Ishikawa (cell line): ENCODE measurements at regions not wholly inside any gene's neighbourhood (a gene's known extent, or its start where the extent isn't known, plus 50 kb on each side); places are given as distances from the start of the nearest gene placed in this dataset.

Experiments
- CEBPB ChIP-seq: IDR thresholded peaks from 2 replicates; pipeline ENCODE4 v1.6.1; 2012
- CREB1 ChIP-seq: IDR thresholded peaks from 2 replicates; pipeline ENCODE4 v1.6.1; 2012; ENCODE audit warnings: low read depth
- EGR1 ChIP-seq: IDR thresholded peaks from 2 replicates; pipeline ENCODE4 v1.6.1; 2012
- EP300 ChIP-seq: IDR thresholded peaks from 2 replicates; pipeline ENCODE4 v1.6.1; 2012; ENCODE audit warnings: borderline replicate concordance
- FOXM1 ChIP-seq: IDR thresholded peaks from 2 replicates; pipeline ENCODE4 v1.6.1; 2012; ENCODE audit warnings: low read depth, borderline replicate concordance
- MAX ChIP-seq: IDR thresholded peaks from 2 replicates; pipeline ENCODE4 v1.6.1; 2012
- NFIC ChIP-seq: IDR thresholded peaks from 2 replicates; pipeline ENCODE4 v1.6.1; 2012
- RAD21 ChIP-seq: IDR thresholded peaks from 2 replicates; pipeline ENCODE4 v1.6.1; 2012; ENCODE audit warnings: low read depth
- REST ChIP-seq: IDR thresholded peaks from 2 replicates; pipeline ENCODE4 v1.6.1; 2012; ENCODE audit warnings: low read depth, mild to moderate bottlenecking
- TAF1 ChIP-seq: IDR thresholded peaks from 2 replicates; pipeline ENCODE4 v1.6.1; 2012; ENCODE audit warnings: low read depth, mild to moderate bottlenecking
- TCF12 ChIP-seq: IDR thresholded peaks from 2 replicates; pipeline ENCODE4 v1.6.1; 2012; ENCODE audit warnings: low read depth
- TEAD4 ChIP-seq: IDR thresholded peaks from 2 replicates; pipeline ENCODE4 v1.6.1; 2012
- USF1 ChIP-seq: IDR thresholded peaks from 2 replicates; pipeline ENCODE4 v1.6.1; 2012
- YY1 ChIP-seq: IDR thresholded peaks from 2 replicates; pipeline ENCODE4 v1.6.1; 2012; ENCODE audit warnings: low read depth
- ZBTB7A ChIP-seq: IDR thresholded peaks from 2 replicates; pipeline ENCODE4 v1.6.1; 2012; ENCODE audit warnings: low read depth

GRCh38 chr15:96172417-96172816 lies 158.1 kb upstream of the NR2F2 start:
- TF ChIP-seq TCF12 (no peak), NFIC (no peak), RAD21 (no peak), EGR1 (no peak), ZBTB7A (no peak)

GRCh38 chr15:96176831-96177230 lies 153.7 kb upstream of the NR2F2 start:
- TF ChIP-seq NFIC, result no peak
- no peak for TF ChIP-seq TEAD4
- TF ChIP-seq USF1, result no peak
- no peak for TF ChIP-seq MAX
- TF ChIP-seq TAF1, result no peak
- no peak for TF ChIP-seq EGR1
- TF ChIP-seq RAD21, result no peak
- TF ChIP-seq ZBTB7A, result no peak

GRCh38 chr15:96177279-96177678 lies 153.2 kb upstream of the NR2F2 start:
- TF ChIP-seq TCF12 (no peak), REST (no peak), CEBPB (no peak), NFIC (no peak), FOXM1 (no peak), YY1 (no peak), TAF1 (no peak), TEAD4 (no peak), MAX (no peak), EP300 (no peak), EGR1 (no peak), ZBTB7A (no peak), RAD21 (no peak), USF1 (no peak), CREB1 (no peak)

- TF ChIP-seq ZBTB7A (no peak), CREB1 (no peak), TEAD4 (no peak), FOXM1 (no peak), YY1 (no peak), CEBPB (no peak), REST (no peak), USF1 (no peak)
Measured at GRCh38 chr15:96180087-96180748, 150.3 kb upstream of the NR2F2 start.

GRCh38 chr15:96181217-96181616 lies 149.3 kb upstream of the NR2F2 start:
- TF ChIP-seq NFIC (no peak), TCF12 (no peak), CEBPB (no peak), REST (no peak)
